Neural progenitor cell (in vitro differentiated cells): ENCODE measurements at regions not wholly inside any gene's neighbourhood (a gene's known extent, or its start where the extent isn't known, plus 50 kb on each side); places are given as distances from the start of the nearest gene placed in this dataset.

Source experiments
- CTCF ChIP-seq: fragments of 200-600 bp; sonication (generic); IDR thresholded peaks from 2 replicates; pipeline ENCODE4 v1.5.1; 2017; ENCODE audit warnings: antibody characterized with exemption, mild to moderate bottlenecking
- EZH2 ChIP-seq: fragments of 200-600 bp; sonication (generic); IDR thresholded peaks from 2 replicates; pipeline ENCODE4 v1.6.1; 2017; ENCODE audit warnings: antibody characterized with exemption, mild to moderate bottlenecking, moderate library complexity
- EZH2phosphoT487 ChIP-seq: fragments of 200-600 bp; sonication (generic); IDR thresholded peaks from 2 replicates; pipeline ENCODE4 v1.6.1; 2017; ENCODE audit warnings: antibody characterized with exemption

- no peak for TF ChIP-seq CTCF
- no peak for TF ChIP-seq EZH2
- no peak for TF ChIP-seq EZH2phosphoT487
Observed at GRCh38 chr18:77940566-77940965, 690.9 kb downstream of the GALR1 start.
